GM12873 (cell line): ENCODE measurements at regions not wholly inside any gene's neighbourhood (a gene's known extent, or its start where the extent isn't known, plus 50 kb on each side); places are given as distances from the start of the nearest gene placed in this dataset.

Source experiments
- CTCF ChIP-seq: IDR thresholded peaks from 2 replicates; pipeline ENCODE4 v1.5.1; 2012; ENCODE audit warnings: low read depth, mild to moderate bottlenecking, moderate library complexity, low read length, control low read depth; ENCODE audit not compliant: insufficient read depth; ENCODE audit errors: missing control alignments

- TF ChIP-seq CTCF = no peak
Observed at GRCh38 chr14:42013559-42013958, 406.9 kb downstream of the LRFN5 start.

GRCh38 chr14:42013153-42013552 is 406.5 kb downstream of the LRFN5 start:
- no peak for TF ChIP-seq CTCF

GRCh38 chr14:42011221-42011620 is 404.5 kb downstream of the LRFN5 start:
- no peak for TF ChIP-seq CTCF

- no peak for TF ChIP-seq CTCF
Observed at GRCh38 chr14:42004321-42004720, 397.6 kb downstream of the LRFN5 start.

GRCh38 chr14:42002141-42002540 is 395.5 kb downstream of the LRFN5 start:
- no peak for TF ChIP-seq CTCF

GRCh38 chr14:42001431-42001830 is 394.8 kb downstream of the LRFN5 start:
- TF ChIP-seq CTCF = no peak

- TF ChIP-seq CTCF = no peak
Observed at GRCh38 chr14:42000450-42000849, 393.8 kb downstream of the LRFN5 start.
